ENCODE measurements at regions not wholly inside any gene's neighbourhood (a gene's known extent, or its start where the extent isn't known, plus 50 kb on each side); places are given as distances from the start of the nearest gene placed in this dataset.

DNA sequence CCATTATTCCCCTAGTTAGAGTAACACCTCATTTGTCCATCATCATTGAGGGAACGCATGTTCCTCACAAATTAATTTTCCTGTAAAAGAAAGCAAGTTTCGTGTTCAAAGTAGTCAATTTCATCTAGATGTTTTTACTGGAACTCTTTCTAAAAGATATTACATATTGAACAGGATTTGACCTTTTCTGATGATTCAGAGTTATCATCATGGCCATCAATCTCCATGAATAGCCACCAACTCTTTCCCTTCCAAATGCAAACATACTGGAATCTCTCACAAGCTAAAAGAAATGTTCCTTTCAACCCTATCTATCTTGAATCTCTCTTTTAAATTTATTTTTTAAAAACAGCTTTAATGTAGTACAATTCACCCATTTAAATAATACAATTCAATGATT, 263.1 kb upstream of the FAR2 start:
- no peak for FAIRE-seq

DNA sequence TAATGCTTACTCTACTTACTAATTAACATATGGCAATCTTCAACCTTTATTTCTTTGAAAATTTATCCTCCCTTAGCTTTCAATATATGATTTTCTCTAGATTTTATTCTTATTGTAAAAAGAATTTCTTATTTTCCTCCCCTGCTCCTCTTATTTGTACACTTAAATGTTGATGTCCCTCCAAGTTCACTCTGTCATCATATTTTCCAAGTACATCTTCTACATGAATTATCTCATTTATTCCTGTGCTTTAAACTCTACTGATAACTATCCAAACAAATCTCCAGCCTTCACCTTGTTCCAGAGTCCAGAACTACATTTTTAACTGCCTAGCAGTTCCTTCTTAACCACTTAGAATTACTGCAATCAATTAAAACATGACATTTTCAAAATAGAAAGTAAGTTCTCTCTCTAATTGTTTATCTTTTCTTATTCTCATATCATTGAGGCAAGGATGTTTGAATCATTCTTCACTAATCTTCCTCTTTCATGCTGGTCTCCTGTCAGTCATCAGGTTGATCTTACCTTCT, 261.6 kb upstream of the FAR2 start:
- no peak for FAIRE-seq

- FAIRE-seq, result no peak
Observed at GRCh38 chr12:28890664-28891063, 258.4 kb upstream of the FAR2 start.

DNA sequence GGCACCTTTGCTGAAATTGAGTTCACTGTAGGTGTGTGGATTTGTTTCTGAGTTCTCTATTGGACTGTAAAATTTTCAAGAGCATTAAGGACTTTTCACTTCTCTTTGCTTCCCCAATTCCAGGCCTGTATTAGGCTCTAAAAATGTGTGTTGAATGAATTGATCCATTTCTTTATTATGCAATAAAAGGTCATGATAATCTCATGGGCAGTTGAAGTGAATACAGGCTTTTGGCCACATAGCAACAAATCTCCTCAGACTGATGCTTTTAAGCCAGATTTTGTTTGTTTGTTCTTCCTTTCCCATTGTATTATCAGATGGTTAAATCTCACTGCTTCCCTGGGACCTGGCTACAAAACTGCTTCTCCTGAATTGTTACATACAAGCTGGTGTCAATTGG, 258.0 kb upstream of the FAR2 start:
- no peak for FAIRE-seq

- no peak for FAIRE-seq
Observed at GRCh38 chr12:28893365-28893764, 255.7 kb upstream of the FAR2 start.

DNA sequence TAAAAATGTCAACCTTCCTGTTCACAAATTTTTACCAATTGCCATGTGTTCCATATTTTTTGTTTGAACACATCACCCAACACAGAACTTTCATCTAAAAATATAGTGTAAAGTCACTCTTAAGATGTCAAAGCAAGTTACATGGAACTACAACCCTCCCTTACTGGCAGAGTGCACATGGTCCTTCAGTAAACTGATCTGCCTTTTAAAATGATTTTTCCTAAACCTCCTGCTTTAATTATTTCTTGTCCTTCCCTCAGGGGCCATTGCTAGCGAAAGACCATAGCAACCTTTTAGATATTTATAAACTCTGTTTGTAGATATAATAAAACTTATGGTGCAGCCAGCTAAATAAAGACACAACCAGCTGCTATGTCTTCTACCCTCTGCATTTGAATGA, 255.2 kb upstream of the FAR2 start:
- FAIRE-seq, result no peak

GRCh38 chr12:28896421-28896820, 252.7 kb upstream of the FAR2 start:
- FAIRE-seq, result no peak

- FAIRE-seq, result no peak
Observed at GRCh38 chr12:28898038-28898437, 251.0 kb upstream of the FAR2 start.

- no peak for FAIRE-seq
Observed at GRCh38 chr12:28899951-28900350, 249.1 kb upstream of the FAR2 start.

DNA sequence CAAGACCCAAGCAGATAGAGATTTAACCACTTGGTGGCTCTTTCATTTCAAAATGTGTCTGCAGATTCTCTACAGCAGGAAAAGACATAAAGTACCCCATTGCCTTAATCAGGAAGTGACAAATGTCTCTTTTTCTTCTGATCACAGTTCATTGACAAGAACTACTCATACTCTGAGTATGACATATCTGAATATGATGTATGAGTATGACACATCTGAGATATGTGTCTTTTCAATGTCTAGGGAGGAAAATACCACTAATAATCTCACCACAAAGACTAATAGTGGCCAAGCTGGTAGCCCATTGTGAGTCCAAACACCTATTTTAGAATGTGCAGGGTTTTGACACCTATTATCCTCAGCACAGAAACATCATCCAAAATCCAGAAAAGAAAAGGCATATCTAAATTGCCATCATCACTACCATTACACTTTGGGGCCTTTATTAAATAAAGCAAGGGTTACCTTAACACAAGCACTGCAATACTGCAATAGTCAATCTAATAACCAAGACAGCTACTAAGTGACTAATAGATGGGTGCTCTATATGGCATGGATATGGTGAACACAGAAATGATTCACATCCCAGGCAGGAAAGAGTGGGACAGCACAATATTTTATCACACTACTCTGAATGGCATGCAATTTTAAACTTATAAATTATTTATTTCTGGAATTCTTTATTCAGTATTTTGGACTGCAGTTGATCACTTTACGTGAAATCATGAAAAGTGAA, 243.7 kb upstream of the FAR2 start:
- FAIRE-seq, result no peak

- no peak for FAIRE-seq
Observed at GRCh38 chr12:28908646-28909045, 240.4 kb upstream of the FAR2 start.

GRCh38 chr12:28909291-28909690, 239.8 kb upstream of the FAR2 start:
- FAIRE-seq, result no peak

DNA sequence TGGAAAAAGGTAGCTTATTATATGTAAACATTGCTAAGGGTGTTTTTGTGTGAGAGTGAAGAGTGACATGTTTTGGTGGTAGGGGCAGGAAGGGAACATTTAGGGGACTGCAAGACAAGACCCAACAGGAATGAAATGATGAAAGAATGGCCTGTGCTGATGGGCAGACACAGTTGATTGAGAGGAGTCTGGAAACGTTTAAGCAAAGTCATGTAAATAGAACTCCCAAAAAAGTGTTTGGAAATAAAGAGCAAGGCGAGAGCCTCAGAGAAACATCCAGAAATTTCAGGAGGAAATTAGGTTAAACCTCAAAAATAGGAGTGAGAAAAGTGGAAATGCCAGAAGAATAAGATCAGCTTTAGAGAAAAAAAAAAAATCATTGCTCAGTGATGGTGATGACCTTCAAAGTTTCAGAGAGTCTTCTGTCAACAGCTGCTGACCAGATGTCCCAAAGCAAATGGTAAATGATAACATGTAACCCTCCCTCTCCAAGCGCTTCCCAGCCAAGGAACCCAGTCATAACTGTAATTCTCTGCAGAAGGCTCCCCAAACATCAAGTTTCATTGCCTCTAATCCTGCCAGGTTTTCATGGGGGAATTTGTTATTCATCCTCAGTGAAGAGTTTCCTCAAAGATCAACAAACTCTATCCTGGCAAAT, 223.2 kb upstream of the FAR2 start:
- FAIRE-seq, result no peak

DNA sequence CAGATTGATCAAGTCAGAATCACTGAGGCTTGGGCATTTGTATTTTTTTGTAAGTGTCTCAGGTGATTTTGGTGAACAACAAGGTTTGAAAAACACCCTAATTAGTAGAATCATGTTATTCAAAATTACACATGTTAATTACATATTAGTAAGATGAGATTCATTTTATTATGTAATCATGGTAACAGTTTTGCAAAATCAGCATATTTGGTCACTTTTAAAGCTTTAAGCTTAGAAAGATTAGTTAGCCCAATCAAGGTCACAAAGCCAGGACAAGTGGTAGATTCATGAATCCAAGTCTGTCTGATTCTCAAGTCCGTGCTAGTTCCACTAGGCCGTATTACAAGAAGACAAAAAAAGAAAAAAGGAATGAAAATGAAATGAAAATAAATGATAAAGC, 218.4 kb upstream of the FAR2 start:
- FAIRE-seq, result no peak

DNA sequence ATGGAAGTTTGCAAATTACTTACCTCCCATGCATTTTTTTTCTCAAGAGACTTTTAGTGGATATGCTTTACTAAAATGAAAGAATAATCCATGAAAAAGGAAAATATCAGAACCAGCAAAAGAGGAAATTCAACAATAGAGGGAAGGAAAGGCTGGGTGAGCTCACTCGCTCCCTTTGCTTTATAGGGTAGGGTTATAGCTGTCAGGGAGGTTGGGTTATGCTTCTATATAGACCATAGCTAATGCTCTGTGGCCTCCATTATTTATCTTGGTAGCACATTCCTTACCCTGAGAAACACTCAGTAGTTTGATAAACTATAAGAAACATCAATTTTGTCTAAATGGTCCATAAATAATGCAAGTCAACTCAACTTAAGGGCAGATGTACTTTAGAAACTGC, 215.9 kb upstream of the FAR2 start:
- no peak for FAIRE-seq

DNA sequence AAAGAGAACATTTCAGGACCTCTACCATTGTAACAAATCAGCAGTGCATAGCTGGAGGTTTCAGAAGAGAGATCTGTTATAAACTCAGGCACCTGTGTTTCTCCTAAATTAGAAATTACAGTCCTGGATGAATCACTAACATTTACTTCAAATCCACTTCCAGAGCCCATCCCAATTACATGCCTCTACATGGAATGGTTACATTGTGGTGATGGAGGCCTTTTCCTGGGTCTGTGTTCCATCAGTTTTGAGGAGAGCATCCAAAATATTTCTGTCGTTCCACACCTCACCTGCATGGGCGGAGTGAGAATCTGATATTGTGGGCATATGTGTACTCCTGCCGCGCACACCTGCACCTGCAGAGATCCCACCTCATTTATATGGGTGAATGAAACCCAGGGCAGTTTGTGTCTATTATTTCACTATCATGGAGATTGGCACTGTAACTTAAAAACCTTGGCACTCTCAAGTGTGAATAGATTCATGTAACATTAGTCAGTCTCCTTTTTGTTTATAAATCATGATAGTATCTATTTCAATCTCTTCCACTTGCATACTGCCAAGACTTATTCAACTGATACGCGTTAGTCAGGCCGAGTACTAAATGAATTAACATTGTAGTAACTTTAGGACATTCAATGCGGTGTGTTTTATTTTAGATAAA, 215.1 kb upstream of the FAR2 start:
- no peak for FAIRE-seq

DNA sequence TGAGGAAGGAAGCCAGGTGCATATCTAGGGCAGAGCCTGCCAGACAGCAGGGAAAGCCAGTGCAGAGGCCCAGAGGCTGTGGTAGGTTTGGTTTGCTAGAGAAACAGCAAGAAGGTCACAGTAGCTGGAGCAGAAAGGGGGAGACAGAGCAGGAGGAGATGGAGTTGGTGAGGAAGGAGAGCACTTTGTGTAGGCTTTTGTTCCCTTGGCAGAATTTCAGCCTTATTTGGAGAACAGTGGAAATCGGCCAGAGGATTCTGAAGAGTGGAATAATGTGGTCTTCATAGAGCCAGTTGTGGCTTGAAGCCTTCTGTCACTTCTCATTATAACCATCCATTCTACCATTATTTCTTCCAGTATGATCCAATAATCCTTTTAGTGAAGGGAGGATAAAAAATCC, 212.9 kb upstream of the FAR2 start:
- FAIRE-seq, result no peak

DNA sequence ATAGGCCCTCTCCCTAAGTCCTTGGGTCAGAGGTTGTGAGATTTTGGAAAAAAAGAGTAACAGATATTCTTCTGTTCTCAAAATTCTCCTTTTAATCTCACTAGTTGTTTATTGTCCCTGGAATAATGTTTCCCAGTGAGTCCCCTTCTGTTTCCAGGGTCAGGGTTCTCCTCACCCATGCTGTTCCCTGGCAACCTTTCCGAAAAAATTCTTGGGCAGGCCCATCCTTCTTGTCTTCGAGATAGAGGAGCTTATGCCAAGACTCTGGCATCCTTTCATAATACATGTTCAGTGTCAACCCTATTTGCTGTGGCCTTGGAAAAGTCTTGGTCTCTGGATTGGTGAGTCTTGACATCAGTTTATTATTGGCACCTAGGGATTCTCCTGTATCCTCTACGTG, 212.4 kb upstream of the FAR2 start:
- FAIRE-seq, result no peak

GRCh38 chr12:28937196-28937595, 211.9 kb upstream of the FAR2 start:
- no peak for FAIRE-seq

- no peak for FAIRE-seq
Observed at GRCh38 chr12:28938056-28938455, 211.0 kb upstream of the FAR2 start.

GRCh38 chr12:28938581-28939235, 210.4 kb upstream of the FAR2 start:
- FAIRE-seq, result no peak

DNA sequence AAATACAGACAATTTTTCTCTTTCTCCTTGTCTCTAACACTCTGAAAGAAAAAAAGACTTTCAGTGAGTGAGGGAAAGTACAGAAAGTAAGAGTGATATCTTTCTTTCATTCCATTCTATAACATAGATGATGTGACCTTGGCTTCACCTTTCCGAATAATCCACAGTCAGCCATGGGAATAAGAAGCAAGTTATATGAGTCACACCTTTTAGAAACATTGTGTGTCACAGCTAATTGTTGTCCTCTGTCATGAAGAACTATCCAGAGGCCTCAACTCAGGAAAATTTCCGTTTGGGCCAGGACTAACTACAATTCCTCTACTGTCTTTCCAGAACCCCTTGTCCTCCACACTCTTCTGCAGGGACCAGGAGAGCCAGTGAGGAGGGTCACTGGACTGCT, 209.7 kb upstream of the FAR2 start:
- FAIRE-seq, result no peak

DNA sequence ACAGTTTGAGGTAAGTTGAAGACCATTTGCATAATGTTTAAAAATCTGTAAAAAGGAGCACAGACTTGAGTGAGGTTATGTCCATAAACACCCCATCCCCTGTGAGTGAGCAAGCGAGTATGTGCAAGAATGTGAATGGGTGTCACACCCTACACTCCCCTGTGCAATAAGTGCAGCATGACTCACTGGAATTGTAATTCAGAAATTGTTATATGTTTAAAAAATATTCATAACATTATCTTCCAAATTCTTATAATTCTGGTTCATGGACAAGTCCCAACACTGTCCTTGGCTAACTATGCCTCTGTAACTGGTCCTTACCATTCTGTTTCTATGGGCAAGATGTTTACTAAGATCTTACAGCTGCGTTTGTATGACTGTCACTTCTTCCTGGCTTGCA, 207.8 kb upstream of the FAR2 start:
- FAIRE-seq, result no peak

- FAIRE-seq, result no peak
Observed at GRCh38 chr12:28946361-28946760, 202.7 kb upstream of the FAR2 start.
